Hematopoietic multipotent progenitor cell treated with erythropoietin and hydrocortisone succinate and interleukin-3 and kit ligand, for 4 days (in vitro differentiated cells): ENCODE measurements at regions not wholly inside any gene's neighbourhood (a gene's known extent, or its start where the extent isn't known, plus 50 kb on each side); places are given as distances from the start of the nearest gene placed in this dataset.
A peak's percentile ranks its signal among the peaks of the same experiment; 100 is the strongest.
"Not testable (repeated sequence)": the region's sequence is repeated elsewhere in the genome, so short reads cannot be mapped to it uniquely, and the experiment has no call there.

ENCODE experiments used
- DNase-seq: peaks from one replicate; pipeline ENCODE4 v3.0.0-alpha.2; 2015

- no peak for DNase-seq
Observed at GRCh38 chr4:27368781-27369180, 508.1 kb downstream of the STIM2 start.

GRCh38 chr4:27381815-27382214, 521.2 kb downstream of the STIM2 start:
- DNase-seq = no peak

GRCh38 chr4:27387711-27388110, 527.1 kb downstream of the STIM2 start:
- no peak for DNase-seq

- no peak for DNase-seq
Observed at GRCh38 chr4:27397886-27398285, 537.2 kb downstream of the STIM2 start.

GRCh38 chr4:27398631-27399310, 538.1 kb downstream of the STIM2 start:
- no peak for DNase-seq

GRCh38 chr4:27407616-27408015, 547.0 kb downstream of the STIM2 start:
- DNase-seq = no peak

GRCh38 chr4:27412613-27413012, 552.0 kb downstream of the STIM2 start:
- no peak for DNase-seq

GRCh38 chr4:27414887-27415731, 554.5 kb downstream of the STIM2 start:
- DNase-seq = no peak

- DNase-seq = no peak
Observed at GRCh38 chr4:27428661-27429060, 568.0 kb downstream of the STIM2 start.

GRCh38 chr4:27429364-27429871, 568.8 kb downstream of the STIM2 start:
- DNase-seq = no peak

- no peak for DNase-seq
Observed at GRCh38 chr4:27442146-27442545, 581.5 kb downstream of the STIM2 start.

- not testable (repeated sequence) for DNase-seq
Observed at GRCh38 chr4:27442661-27443060, 582.0 kb downstream of the STIM2 start.

- no peak for DNase-seq
Observed at GRCh38 chr4:27463816-27464215, 603.2 kb downstream of the STIM2 start.

- no peak for DNase-seq
Observed at GRCh38 chr4:27467351-27467750, 606.7 kb downstream of the STIM2 start.

GRCh38 chr4:27472364-27472763, 611.7 kb downstream of the STIM2 start:
- DNase-seq = no peak

- no peak for DNase-seq
Observed at GRCh38 chr4:27474691-27475090, 614.0 kb downstream of the STIM2 start.

- no peak for DNase-seq
Observed at GRCh38 chr4:27484216-27484615, 623.6 kb downstream of the STIM2 start.

GRCh38 chr4:27490315-27490714, 629.7 kb downstream of the STIM2 start:
- no peak for DNase-seq

- DNase-seq = no peak
Observed at GRCh38 chr4:27490766-27491165, 630.1 kb downstream of the STIM2 start.

- no peak for DNase-seq
Observed at GRCh38 chr4:27506401-27506800, 645.8 kb downstream of the STIM2 start.

- DNase-seq = no peak
Observed at GRCh38 chr4:27514711-27515110, 654.1 kb downstream of the STIM2 start.

GRCh38 chr4:27515140-27515539, 654.5 kb downstream of the STIM2 start:
- peak; percentile 1 for DNase-seq

GRCh38 chr4:27518876-27519275, 658.2 kb downstream of the STIM2 start:
- DNase-seq = no peak

GRCh38 chr4:27524224-27524623, 663.6 kb downstream of the STIM2 start:
- no peak for DNase-seq
